ENCODE measurements at regions not wholly inside any gene's neighbourhood (a gene's known extent, or its start where the extent isn't known, plus 50 kb on each side); places are given as distances from the start of the nearest gene placed in this dataset.

DNA sequence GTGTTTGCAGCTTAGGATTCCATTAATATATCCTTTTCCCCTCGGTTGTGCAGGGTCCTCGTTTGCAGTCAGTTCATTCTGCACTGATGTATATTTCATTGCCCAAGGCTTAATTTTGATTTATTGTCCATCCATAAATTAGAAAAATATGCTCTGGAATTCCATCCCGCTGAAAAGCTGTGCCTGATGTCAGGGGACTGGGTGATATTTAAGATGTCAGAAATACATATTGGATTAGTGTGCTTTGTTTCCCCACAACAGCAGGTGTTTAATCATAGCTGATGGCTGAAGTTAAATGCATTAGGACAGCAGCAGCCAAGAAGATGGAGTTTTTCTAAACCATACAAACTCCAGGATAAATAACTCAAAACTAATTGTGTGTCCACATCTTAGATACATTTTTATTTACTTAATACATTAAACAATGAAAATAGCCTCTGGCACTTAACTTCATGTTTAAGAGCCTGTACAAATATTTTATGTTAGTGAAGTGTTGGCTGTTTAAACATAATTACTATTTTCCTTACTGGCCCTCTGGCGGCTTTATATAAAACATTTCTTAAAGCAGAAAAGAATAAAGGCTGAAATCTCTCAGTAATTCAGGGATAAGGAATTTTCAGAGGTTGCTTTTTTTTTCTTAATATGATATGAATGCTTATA lies 170.4 kb upstream of the TBCA start:
- no peaks in the 10 kb centered on the region for H3K79me2 ChIP-seq (ENCODE audit: control insufficient read depth, insufficient read depth, low read length)
- TF ChIP-seq ASH1L (IDR thresholded peaks at IDR 0.05; ENCODE audit: borderline replicate concordance, low read depth, partially characterized antibody) (no peak), ARID2 (IDR thresholded peaks at IDR 0.05) (no peak), E2F5 (CRISPR knock-in tag; IDR thresholded peaks at IDR 0.05) (no peak), ZNF79 (CRISPR knock-in tag; IDR thresholded peaks at IDR 0.05; ENCODE audit: low read depth) (no peak), TBP (optimal IDR thresholded peaks at IDR 0.05; ENCODE audit: low read depth, low read length) (no peak), ZNF133 (CRISPR knock-in tag; IDR thresholded peaks at IDR 0.05) (no peak), CSDE1 (IDR thresholded peaks at IDR 0.05) (no peak), MYC (IDR thresholded peaks at IDR 0.05; ENCODE audit: low read depth, low read length) (no peak), MYC (CRISPR knock-in tag; IDR thresholded peaks at IDR 0.05; ENCODE audit: borderline replicate concordance, low read depth) (no peak), ATF1 (CRISPR knock-in tag; IDR thresholded peaks at IDR 0.05) (no peak), ATF1 (tag; IDR thresholded peaks at IDR 0.05) (no peak), ZNF740 (CRISPR knock-in tag; IDR thresholded peaks at IDR 0.05) (no peak), ZNF740 (tag; IDR thresholded peaks at IDR 0.05) (no peak), ZNF551 (CRISPR knock-in tag; IDR thresholded peaks at IDR 0.05) (no peak), RFX1 (IDR thresholded peaks at IDR 0.05) (no peak), HDGF (IDR thresholded peaks at IDR 0.05) (no peak), RAD51 (IDR thresholded peaks at IDR 0.05; ENCODE audit: borderline replicate concordance, low read depth) (no peak), TCF3 (CRISPR knock-in tag; IDR thresholded peaks at IDR 0.05) (no peak)
- TF ChIP-seq, protein P1, sequence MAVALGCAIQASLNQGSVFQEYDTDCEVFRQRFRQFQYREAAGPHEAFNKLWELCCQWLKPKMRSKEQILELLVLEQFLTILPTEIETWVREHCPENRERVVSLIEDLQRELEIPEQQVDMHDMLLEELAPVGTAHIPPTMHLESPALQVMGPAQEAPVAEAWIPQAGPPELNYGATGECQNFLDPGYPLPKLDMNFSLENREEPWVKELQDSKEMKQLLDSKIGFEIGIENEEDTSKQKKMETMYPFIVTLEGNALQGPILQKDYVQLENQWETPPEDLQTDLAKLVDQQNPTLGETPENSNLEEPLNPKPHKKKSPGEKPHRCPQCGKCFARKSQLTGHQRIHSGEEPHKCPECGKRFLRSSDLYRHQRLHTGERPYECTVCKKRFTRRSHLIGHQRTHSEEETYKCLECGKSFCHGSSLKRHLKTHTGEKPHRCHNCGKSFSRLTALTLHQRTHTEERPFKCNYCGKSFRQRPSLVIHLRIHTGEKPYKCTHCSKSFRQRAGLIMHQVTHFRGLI (CRISPR knock-in tag; IDR thresholded peaks at IDR 0.05) = no peak
- TF ChIP-seq, protein P2, sequence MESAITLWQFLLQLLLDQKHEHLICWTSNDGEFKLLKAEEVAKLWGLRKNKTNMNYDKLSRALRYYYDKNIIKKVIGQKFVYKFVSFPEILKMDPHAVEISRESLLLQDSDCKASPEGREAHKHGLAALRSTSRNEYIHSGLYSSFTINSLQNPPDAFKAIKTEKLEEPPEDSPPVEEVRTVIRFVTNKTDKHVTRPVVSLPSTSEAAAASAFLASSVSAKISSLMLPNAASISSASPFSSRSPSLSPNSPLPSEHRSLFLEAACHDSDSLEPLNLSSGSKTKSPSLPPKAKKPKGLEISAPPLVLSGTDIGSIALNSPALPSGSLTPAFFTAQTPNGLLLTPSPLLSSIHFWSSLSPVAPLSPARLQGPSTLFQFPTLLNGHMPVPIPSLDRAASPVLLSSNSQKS (CRISPR knock-in tag; IDR thresholded peaks at IDR 0.05) = no peak
- ChIA-PET POLR2A (interaction anchor here (0.6 kb wide), 1 partner anchor 454 kb away, joined by 3 read pairs; the partner anchor contains the start of gene WDR41), CTCF (ENCODE audit: low intra/inter-chr PET ratio) (no interaction called here)
- BruUV-seq (replicated peaks) = no TSS peak
- no peak overlapping the region for H3K27ac ChIP-seq (ENCODE audit: extremely low read depth, low read depth, low read length)
- no peaks in the 10 kb centered on the region for H3K9me3 ChIP-seq (replicated peaks; ENCODE audit: control insufficient read depth, insufficient read depth, low read depth, low read length)
- ATAC-seq (no peak), DNase-seq (ENCODE audit: extremely low read depth in 1 of 4, low spot score in 3 of 4) (no peak), FAIRE-seq (no peak)
- intact Hi-C loops (cut with micrococcal nuclease) = no loop called here
- H3K9ac ChIP-seq (ENCODE audit: insufficient read depth in 1 of 2, low read depth in 2 of 2, low read length in 2 of 2) = no peak overlapping the region
- no peaks in the 10 kb centered on the region for H3K9me1 ChIP-seq (ENCODE audit: control insufficient read depth, insufficient read depth, low read length)
- 2% methylated on average over 4 of the region's 4 CpGs for WGBS (ENCODE audit: insufficient coverage, low coverage, missing lambda C conversion rate)
- H3K4me3 ChIP-seq = no peak overlapping the region
- H4K20me1 ChIP-seq (replicated peaks; ENCODE audit: control insufficient read depth, insufficient read depth, low read length) = no peaks in the 10 kb centered on the region
- no peak overlapping the region for H2AFZ ChIP-seq (ENCODE audit: low read depth, low read length)
- H3K27me3 ChIP-seq (ENCODE audit: control insufficient read depth in 2 of 2, insufficient read depth in 2 of 2, low read length in 2 of 2) = peaks cover 15 to 19% of the 10 kb centered on the region in 2 experiments
- in situ Hi-C loops (cut with MboI) = no loop called here
- H3K4me1 ChIP-seq (replicated peaks in 1 of 2; ENCODE audit: control insufficient read depth in 2 of 2, insufficient read depth in 2 of 2, low read length in 2 of 2) = no peaks in the 10 kb centered on the region
- no peak overlapping the region for H3K4me2 ChIP-seq (ENCODE audit: insufficient read depth, low read length)
- H3K36me3 ChIP-seq (ENCODE audit: control insufficient read depth, insufficient read depth, low read length) = no peaks in the 10 kb centered on the region
